ENCODE measurements at regions not wholly inside any gene's neighbourhood (a gene's known extent, or its start where the extent isn't known, plus 50 kb on each side); places are given as distances from the start of the nearest gene placed in this dataset.

DNA sequence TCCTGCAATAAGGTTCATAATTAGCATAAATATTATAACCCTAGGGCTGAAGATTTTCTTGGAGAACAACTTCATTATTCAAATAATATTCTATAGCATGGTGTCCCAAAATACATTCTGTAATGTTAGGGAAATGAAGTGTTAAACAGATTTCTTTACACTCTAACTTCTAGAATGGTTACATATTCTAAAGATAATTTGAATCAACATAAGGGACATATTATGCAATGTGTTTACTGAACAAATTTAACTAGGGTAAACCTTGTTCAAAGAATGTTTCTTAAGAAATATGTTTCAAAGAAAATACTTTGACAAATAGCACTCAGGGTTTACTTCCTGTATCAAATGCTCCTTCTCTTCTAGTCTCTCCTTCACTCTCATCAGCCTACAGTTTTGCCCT is 281.6 kb downstream of the SLC6A15 start:
- no peak for DNase-seq (ENCODE audit: low read depth, low spot score)
- no peak overlapping the region for H3K4me3 ChIP-seq (ENCODE audit: low read length)

DNA sequence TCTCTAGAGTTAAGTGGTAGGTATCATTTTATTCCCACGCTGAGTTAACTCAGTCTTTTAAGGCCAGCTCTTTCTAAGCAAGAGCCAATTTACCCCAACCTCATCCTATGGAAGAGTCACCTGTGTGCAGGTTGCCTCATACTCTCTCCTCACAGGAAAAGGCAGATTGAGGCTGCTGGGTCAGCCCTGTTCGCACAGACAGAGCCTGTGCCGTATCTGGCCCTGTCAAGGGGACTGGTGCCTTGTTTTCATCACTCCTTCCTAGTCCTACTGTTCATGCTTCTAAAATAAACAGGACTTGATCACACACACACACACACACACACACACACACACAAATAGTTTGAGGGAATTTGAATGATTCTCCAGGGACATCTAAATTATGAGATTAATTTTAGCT is 285.0 kb downstream of the SLC6A15 start:
- DNase-seq (ENCODE audit: low read depth, low spot score), result no peak

DNA sequence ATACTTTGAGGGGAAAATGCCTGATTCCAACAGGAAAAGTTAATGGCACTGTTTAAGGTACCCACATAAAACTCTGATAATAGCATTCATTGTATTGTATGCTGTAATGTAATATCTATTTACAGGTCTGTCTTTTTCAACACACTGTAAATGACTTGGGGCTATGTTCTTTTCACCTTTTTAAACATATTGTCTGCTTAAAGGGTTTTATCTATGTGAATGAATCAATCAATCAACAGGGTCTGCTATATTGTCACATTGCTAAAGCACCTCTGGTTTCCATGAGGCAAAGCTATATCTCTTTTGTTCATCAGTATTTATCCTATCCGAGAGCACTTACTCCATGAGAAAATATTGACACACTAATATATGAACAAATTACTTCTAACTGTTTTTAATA is 288.0 kb downstream of the SLC6A15 start:
- no peak overlapping the region for H3K4me3 ChIP-seq (ENCODE audit: low read length)
- DNase-seq (ENCODE audit: low read depth, low spot score), result no peak

More for the DNA sequence above, 285.0 kb downstream of the SLC6A15 start:
- H3K4me3 ChIP-seq (ENCODE audit: low read length), result no peak overlapping the region

DNA sequence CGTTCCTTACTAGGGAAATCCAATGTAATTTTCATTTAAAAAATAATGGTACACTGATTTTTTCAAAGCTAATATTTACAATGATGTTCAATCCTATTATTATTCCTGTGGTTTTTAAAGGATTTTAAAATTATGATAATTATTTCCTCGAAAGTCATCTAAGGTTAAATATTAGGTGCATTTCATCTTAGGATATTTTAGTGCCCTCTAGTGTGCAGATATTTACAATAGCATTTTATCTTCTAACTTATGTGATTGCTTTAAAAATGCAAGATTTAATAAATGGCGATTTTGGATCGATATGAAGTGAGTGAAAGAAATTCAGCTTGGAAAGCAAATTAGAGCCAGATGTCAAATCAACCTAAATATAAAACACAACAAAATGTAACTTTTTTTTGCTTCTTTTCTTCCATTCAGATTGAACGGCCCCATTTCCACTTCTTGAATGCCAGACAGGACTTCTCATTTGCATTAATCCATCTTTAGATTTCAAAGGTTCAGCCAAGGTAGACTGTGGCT is 293.5 kb downstream of the SLC6A15 start:
- DNase-seq (ENCODE audit: low read depth, low spot score), result no peak
- no peak overlapping the region for H3K4me3 ChIP-seq (ENCODE audit: low read length)

DNA sequence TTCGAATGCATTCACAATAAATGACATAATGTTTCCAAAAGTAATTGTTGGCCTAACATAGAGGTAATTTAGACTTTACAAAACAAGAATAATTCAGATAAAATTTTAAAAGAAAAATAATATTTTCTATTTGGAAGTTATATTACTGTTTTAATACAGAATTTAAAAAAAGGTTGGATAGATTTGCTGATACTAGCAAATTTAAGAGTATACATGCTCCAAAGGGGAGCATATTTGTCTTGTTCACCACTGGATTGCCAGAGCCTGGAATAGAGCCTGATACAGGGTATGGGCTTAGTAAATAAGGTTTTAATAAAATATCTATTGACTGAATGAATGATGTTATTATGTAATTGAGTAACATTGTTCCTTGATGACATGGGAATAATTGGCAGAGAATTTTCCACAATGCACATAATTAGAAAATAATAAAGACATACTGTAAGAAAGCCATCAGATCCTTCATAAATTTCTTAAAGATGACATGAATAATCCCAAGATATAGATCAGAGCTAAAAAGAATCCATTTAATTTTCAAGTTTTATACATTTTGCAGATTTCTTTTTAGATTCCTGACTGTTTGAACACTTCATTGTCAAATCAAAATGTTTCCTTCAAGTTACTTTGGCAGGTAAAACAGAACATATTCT is 305.3 kb downstream of the SLC6A15 start:
- DNase-seq (ENCODE audit: low read depth, low spot score), result no peak
- H3K4me3 ChIP-seq (ENCODE audit: low read length), result no peak overlapping the region

DNA sequence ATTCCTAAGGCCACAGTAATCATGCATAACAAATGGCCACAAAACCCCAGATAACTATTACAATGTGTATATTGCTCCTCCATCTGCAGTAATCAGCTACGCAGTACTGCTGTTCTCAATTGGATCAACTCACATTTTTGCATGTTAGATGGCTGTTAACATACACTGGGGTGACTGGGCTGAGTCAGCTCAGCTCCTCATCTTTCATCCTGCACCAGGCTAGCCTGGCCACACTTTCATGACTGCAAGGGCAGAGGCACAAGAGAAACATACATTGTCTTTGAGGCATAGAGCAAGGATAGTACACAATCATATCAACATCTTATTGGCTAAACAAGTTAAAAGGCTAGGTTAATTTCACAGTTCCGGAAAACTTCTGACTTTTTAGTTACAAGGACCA is 306.6 kb downstream of the SLC6A15 start:
- no peak for DNase-seq (ENCODE audit: low read depth, low spot score)
- no peak overlapping the region for H3K4me3 ChIP-seq (ENCODE audit: low read length)

DNA sequence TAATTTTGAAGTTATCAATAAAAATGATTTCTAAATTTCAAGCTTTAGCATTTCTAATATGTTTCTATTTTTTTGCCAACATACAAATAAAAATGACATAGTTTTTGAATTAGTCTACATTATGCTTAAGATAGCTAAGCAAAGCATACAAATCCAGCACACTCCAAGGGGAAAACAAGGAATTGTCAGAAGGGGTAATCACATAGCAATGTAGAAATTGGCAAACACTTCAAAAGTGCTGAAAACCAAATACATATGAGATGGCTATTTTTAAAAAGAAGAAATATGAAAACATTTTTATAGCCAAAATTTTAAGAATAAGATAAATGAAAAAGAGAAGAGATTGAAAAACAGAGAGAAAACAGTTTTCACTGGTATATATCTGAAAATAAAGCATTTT is 308.0 kb downstream of the SLC6A15 start:
- DNase-seq (ENCODE audit: low read depth, low spot score), result no peak
- no peak overlapping the region for H3K4me3 ChIP-seq (ENCODE audit: low read length)

DNA sequence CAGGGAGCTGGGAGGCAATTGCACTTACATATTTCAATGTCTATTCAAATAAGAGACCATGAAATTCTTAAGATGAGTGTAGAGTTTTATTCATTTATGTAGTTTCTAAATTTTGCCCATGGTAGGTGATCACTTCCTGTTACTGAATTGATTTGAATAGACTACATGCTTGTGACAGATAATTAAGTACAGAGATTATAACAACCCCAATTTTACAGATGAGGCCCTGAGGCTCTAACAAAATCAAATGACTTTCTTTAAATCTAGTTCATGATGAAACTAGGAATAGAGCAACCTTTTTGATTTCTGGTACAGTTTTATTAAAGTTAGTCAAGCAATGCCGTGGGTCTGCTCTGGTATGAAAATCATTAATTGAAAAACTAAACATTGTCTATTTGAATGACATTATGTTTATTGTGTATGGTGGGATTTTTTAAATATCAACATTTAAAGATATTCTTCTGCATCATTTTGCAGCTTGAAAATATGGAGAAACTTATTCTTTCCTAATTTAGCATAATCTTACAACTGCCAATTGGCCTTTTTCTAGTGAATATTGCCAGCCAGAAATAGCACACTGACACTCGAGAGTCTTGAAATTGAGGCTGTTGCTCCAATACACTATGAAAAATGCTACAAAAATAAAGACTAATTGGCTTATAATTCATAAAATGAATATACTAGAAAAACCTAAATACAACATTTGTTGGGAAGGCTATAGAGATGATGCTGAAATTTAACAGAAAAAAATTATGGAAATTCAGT is 308.9 kb downstream of the SLC6A15 start:
- no peak overlapping the region for H3K4me3 ChIP-seq (ENCODE audit: low read length)
- no peak for DNase-seq (ENCODE audit: low read depth, low spot score)

DNA sequence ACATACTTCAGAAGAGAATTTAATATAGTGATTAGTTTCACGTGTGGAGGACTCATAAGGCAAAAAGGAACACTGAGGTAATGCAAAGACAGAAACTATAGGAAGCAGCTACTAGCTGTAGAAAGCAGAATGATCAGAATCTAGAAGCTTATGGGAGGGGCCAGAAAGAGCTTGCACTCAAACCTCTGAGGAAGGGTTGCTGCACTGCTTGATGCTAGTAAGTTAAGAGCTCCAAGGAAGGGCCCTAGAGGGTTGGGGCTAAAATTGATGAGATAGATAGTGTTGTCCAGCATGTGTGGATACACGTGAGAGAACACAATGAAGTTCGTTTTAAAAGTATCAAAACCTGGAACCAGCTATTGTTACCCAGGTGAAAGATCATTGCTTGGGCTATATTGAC is 311.1 kb downstream of the SLC6A15 start:
- no peak for DNase-seq (ENCODE audit: low read depth, low spot score)
- H3K4me3 ChIP-seq (ENCODE audit: low read length), result no peak overlapping the region

DNA sequence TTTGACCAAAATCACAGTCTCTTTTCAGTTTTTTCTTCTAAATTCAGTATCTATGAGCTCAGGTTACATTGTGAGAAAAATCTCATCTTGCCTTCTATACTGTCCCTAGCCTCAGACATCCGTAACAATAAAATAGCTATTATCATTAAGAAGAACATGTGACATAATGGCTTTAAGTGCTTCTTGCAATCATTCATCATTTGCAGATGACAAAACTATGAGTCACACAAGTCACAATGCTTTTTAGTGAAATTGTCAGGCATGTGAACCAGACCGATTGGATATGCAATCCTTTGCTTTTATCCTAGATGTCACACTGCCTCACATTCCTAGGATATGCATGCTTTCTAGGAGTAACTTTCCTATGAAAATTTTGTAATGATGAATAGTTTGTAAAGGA is 313.1 kb downstream of the SLC6A15 start:
- DNase-seq (ENCODE audit: low read depth, low spot score), result no peak
- no peak overlapping the region for H3K4me3 ChIP-seq (ENCODE audit: low read length)

DNA sequence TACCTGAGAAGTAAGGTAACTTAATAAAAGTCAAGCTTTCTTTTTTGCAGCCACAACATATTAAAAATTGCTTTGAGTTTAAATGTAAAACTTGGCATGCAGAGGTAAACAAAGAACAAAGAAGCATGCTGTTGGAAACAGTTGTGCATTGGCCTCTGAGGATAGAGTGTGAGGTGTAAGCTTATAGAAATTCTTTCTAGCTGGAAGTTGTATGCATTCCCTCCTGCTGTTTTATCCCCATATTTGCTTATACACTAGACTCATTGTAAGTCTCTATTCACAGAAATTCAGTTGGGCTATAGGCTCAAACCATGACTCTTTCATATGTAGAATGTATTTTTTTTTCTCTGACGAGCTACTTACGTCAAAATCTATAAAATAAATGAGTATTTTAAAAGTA is 316.3 kb downstream of the SLC6A15 start:
- DNase-seq (ENCODE audit: low read depth, low spot score), result no peak
- no peak overlapping the region for H3K4me3 ChIP-seq (ENCODE audit: low read length)

DNA sequence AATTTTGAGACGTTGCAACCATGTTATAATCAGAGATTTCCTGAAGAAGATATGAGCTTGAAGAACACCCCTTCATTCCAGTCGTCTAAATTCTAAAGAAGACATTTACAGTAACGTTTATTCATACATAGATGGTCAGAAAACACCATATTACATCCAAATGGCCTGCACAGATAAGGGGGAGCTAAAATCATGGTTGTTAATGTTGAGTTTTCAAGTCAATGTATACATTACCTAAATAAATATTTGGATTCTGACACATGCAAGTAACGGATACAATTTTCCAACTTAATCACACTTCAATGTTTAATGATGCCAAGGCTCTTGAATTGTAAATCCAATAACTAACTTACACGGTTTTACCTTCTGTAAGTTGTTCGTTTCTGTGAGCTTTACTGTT is 318.4 kb downstream of the SLC6A15 start:
- no peak overlapping the region for H3K4me3 ChIP-seq (ENCODE audit: low read length)
- DNase-seq (ENCODE audit: low read depth, low spot score), result no peak

DNA sequence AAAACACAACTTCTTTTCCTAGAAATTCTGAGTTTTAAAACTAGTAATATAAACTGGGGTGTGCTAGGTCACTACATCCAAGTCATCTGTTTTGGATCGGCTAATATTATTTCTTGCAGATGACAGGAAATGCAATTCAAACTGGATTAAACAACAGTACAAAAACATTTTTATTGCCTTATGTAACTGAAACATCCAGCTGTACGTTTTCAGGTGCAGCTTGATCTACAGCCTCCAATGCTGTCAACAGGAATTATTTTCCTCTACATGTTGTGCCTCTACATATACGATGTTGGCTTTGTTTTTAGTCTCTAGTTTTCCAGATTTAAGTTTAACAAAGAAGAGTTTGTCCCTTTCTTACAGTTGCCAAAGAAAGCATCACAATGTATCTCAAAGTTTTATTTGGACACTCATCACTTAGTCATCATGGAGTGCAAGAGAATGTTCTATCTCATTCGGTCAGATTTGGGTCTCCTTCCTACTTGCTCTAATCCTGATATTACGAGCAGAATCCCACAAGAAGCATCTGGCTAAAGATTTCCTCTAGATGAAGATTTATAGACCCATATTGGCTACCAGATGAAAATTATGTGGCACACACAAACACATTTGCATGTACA is 326.7 kb downstream of the SLC6A15 start:
- no peak for DNase-seq (ENCODE audit: low read depth, low spot score)
- H3K4me3 ChIP-seq (ENCODE audit: low read length), result no peak overlapping the region

DNA sequence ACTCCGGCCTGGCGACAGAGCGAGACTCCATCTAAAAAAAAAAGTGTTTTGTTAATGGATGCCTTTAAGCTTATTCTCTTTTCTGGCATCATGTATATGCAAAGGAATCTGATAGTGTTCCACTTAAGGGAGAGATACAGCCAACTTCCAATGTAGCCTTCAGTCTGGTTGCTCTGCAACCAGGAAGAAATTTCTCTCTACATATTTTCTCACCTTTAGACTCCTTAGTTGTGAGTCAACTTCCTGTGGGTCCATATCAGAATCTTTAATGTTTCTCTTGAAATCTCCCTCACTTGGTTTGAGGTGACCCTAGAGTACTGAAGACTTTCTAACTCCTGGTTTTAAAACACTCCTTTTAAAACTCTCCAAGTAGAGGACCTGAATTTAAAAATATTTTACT is 340.4 kb downstream of the SLC6A15 start:
- DNase-seq (ENCODE audit: low read depth, low spot score), result no peak
- no peak overlapping the region for H3K4me3 ChIP-seq (ENCODE audit: low read length)

DNA sequence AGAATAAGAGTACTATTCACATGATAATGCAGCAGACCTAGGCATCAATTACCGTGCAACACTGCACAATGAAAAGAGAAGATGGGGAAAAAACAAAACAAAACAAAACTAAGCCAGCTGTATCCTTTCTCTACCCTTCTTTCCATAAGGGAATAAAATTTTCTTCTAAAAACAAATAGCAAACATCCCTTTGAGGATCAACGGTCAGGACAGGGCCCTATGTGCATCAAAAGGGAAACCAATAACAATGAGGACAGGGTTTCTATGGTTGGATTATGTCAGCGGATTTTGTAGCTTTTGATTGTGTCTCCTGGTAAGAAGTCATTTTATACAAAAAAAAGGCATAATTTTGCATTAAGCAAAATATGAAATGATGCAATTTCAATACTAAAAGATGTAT is 350.3 kb downstream of the SLC6A15 start:
- no peak for DNase-seq (ENCODE audit: low read depth, low spot score)
- H3K4me3 ChIP-seq (ENCODE audit: low read length), result no peak overlapping the region

DNA sequence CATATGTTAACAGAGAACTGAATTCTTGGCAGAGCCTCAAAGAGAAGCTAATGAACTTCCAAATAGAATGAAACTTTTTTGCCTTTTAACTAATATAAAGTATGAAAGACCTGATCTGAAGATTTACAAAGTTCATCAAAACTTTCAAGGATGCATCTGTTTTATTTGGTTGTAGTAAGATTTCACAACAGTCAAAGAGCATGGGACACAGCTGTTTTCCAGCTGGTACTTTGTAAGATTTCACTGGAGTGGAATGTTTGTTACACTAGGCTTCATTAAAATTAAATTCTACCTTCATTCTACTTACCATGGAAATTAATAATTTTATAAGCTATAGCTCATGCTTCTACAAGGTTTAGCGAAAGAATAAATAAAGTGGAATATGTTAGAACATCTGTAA is 351.2 kb downstream of the SLC6A15 start:
- no peak for DNase-seq (ENCODE audit: low read depth, low spot score)
- H3K4me3 ChIP-seq (ENCODE audit: low read length), result no peak overlapping the region

DNA sequence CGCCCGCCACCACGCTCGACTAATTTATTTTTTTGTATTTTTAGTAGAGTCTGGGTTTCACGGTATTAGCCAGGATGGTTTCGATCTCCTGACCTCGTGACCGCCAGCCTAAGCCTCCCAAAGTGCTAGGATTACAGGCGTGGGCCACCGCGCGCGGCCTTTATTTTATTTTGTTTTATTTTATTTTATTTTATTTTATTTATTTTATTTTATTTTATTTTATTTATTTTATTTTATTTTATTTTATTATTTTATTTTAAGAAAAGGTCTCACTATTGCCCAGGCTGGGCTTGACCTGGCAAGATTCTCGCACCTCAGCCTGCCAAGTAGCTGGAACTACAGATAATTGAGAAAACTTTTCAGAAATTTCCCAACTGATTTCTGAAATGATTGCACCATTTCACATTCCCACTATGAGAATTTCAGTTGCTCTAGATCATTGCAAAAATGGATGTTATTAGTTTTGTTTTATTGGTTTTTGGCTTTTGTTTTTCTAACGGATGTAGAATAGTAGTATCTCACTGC is 358.3 kb downstream of the SLC6A15 start:
- DNase-seq (ENCODE audit: low read depth, low spot score), result no peak
- no peak overlapping the region for H3K4me3 ChIP-seq (ENCODE audit: low read length)

DNA sequence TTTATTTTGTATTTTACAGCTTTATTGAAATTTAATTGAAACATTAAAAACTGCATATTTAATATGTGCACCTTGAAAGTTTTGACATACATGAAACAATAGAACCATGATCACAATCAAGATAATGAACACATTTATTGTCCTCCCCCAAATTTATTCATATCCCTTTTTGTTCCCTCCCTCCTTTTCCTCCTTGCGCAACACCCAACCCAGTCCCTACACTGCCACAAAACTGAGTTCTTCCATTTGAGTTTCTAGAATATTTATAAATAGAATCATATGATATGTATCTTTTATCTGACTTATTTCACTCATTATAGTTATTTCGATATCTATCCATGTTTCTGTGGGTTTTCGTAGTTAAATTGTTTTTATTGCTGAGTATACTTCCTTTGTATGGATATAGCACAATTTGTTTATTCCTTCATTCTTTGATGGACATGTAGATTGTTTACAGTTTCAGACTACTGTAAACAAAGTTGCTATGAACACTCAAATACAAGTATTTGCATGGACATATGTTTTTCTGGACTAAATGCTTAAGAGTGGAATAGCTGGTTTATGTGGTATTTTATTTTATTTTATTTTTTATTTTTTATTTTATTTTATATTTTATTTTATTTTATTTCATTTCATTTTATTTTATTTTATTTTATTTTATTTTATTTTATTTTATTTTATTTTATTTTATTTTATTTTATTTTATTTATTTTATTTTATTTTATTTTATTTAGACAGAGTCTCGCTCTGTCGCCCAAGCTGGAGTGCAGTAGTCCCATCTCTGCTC is 359.1 kb downstream of the SLC6A15 start:
- no peak overlapping the region for H3K4me3 ChIP-seq (ENCODE audit: low read length)
- DNase-seq (ENCODE audit: low read depth, low spot score), result no peak

DNA sequence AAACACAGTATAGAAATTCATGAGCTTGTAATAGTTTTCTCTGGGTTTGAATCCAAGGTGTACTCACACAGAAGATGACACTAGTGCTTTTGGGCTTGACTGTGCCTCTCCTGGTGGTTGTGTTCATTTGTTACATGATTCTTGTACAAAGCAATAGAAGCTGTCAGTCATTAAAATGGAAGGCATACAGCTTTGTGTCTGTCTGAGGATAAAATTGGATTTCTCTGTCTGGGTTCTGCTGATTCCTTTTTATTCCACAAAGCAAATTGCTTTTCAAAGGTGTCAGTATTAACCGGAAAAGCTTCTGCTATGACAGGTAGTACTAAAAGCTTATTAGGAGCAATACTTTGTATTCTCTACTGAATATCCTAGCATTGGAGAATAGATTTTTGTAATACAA is 361.2 kb downstream of the SLC6A15 start:
- H3K4me3 ChIP-seq (ENCODE audit: low read length), result no peak overlapping the region
- DNase-seq (ENCODE audit: low read depth, low spot score), result no peak
